ENCODE measurements at regions not wholly inside any gene's neighbourhood (a gene's known extent, or its start where the extent isn't known, plus 50 kb on each side); places are given as distances from the start of the nearest gene placed in this dataset.

GRCh38 chr14:61627612-61628011 lies 67.7 kb upstream of the HIF1A start:
- peak in 1 of 3 experiments; percentile 35 for DNase-seq

- DNase-seq, result no peak
These were observed 67.1 kb upstream of the HIF1A start for GRCh38 chr14:61628016-61628725.

GRCh38 chr14:61630399-61631044 lies 64.8 kb upstream of the HIF1A start:
- peak in 1 of 3 experiments; percentile 33 for DNase-seq

- DNase-seq, result peak in 1 of 3 experiments; percentile 54
These were observed 64.1 kb upstream of the HIF1A start for GRCh38 chr14:61631045-61631687.

- no peak for DNase-seq
These were observed 62.9 kb upstream of the HIF1A start for GRCh38 chr14:61632401-61632800.

GRCh38 chr14:61632807-61633206 lies 62.5 kb upstream of the HIF1A start:
- DNase-seq, result no peak

- DNase-seq, result no peak
These were observed 59.0 kb upstream of the HIF1A start for GRCh38 chr14:61636291-61636690.

- no peak for DNase-seq
These were observed 58.5 kb upstream of the HIF1A start for GRCh38 chr14:61636779-61637178.

- DNase-seq, result peak in 1 of 3 experiments; percentile 13
These were observed 56.5 kb upstream of the HIF1A start for GRCh38 chr14:61638595-61639387.

GRCh38 chr14:61640158-61641136 lies 54.9 kb upstream of the HIF1A start:
- peak in 1 of 3 experiments; percentile 88 for DNase-seq

GRCh38 chr14:61641914-61642613 lies 53.2 kb upstream of the HIF1A start:
- no peak for DNase-seq

GRCh38 chr14:61642614-61642982 lies 52.7 kb upstream of the HIF1A start:
- no peak for DNase-seq

GRCh38 chr14:61643555-61643954 lies 51.8 kb upstream of the HIF1A start:
- no peak for DNase-seq

- DNase-seq, result no peak
These were observed 51.1 kb upstream of the HIF1A start for GRCh38 chr14:61644175-61644574.

- DNase-seq, result peak; percentile 37 to 82 (median 74)
These were observed 50.5 kb upstream of the HIF1A start for GRCh38 chr14:61644834-61645233.

- no peak for DNase-seq
These were observed 50.1 kb upstream of the HIF1A start for GRCh38 chr14:61645247-61645646.

All from NCI-H1417 (cell line).